NCI-H2227 (cell line): ENCODE measurements at regions not wholly inside any gene's neighbourhood (a gene's known extent, or its start where the extent isn't known, plus 50 kb on each side); places are given as distances from the start of the nearest gene placed in this dataset.
"Not testable (repeated sequence)": the region's sequence is repeated elsewhere in the genome, so short reads cannot be mapped to it uniquely, and the experiment has no call there.

Experiments
- DNase-seq: peaks from one replicate; lab custom pipeline; 2025; ENCODE audit not compliant: unreplicated experiment; lab: John Stamatoyannopoulos, UW

- DNase-seq: no peak
Observed at GRCh38 chrX:40253771-40254170, 156.0 kb upstream of the BCOR start.

GRCh38 chrX:40249582-40249981 is 151.8 kb upstream of the BCOR start:
- DNase-seq: no peak

GRCh38 chrX:40248822-40249221 is 151.1 kb upstream of the BCOR start:
- DNase-seq: peak; percentile 81

GRCh38 chrX:40247848-40248622 is 150.3 kb upstream of the BCOR start:
- DNase-seq: peak; percentile 81

GRCh38 chrX:40247382-40247781 is 149.6 kb upstream of the BCOR start:
- no peak for DNase-seq

GRCh38 chrX:40245488-40246071 is 147.8 kb upstream of the BCOR start:
- DNase-seq: peak; percentile 29

- peak; percentile 47 for DNase-seq
Observed at GRCh38 chrX:40244980-40245379, 147.2 kb upstream of the BCOR start.

GRCh38 chrX:40243755-40244515 is 146.2 kb upstream of the BCOR start:
- DNase-seq: peak; percentile 71

GRCh38 chrX:40240844-40241243 is 143.1 kb upstream of the BCOR start:
- DNase-seq: no peak

- no peak for DNase-seq
Observed at GRCh38 chrX:40237731-40238178, 140.0 kb upstream of the BCOR start.

GRCh38 chrX:40230646-40231045 is 132.9 kb upstream of the BCOR start:
- DNase-seq: no peak

- DNase-seq: no peak
Observed at GRCh38 chrX:40227125-40227524, 129.4 kb upstream of the BCOR start.

GRCh38 chrX:40224658-40225057 is 126.9 kb upstream of the BCOR start:
- DNase-seq: no peak

GRCh38 chrX:40222612-40223011 is 124.9 kb upstream of the BCOR start:
- DNase-seq: not testable (repeated sequence)

- DNase-seq: no peak
Observed at GRCh38 chrX:40213092-40213491, 115.3 kb upstream of the BCOR start.

- peak; percentile 7 for DNase-seq
Observed at GRCh38 chrX:40209951-40210617, 112.3 kb upstream of the BCOR start.

GRCh38 chrX:40207626-40208025 is 109.9 kb upstream of the BCOR start:
- no peak for DNase-seq

- DNase-seq: no peak
Observed at GRCh38 chrX:40205471-40205870, 107.7 kb upstream of the BCOR start.

GRCh38 chrX:40202456-40202855 is 104.7 kb upstream of the BCOR start:
- DNase-seq: no peak

GRCh38 chrX:40201329-40201885 is 103.6 kb upstream of the BCOR start:
- DNase-seq: no peak

- no peak for DNase-seq
Observed at GRCh38 chrX:40199704-40200103, 101.9 kb upstream of the BCOR start.
